SKM-1 (cell line): ENCODE measurements at regions not wholly inside any gene's neighbourhood (a gene's known extent, or its start where the extent isn't known, plus 50 kb on each side); places are given as distances from the start of the nearest gene placed in this dataset.

ENCODE experiments used
- DNase-seq: peaks from one replicate; lab custom pipeline; 2025; ENCODE audit not compliant: unreplicated experiment; lab: John Stamatoyannopoulos, UW

GRCh38 chr2:8462280-8462679 is 219.6 kb upstream of the ID2 start:
- no peak for DNase-seq

- DNase-seq = no peak
These were observed 218.8 kb upstream of the ID2 start for GRCh38 chr2:8462899-8463648.

GRCh38 chr2:8465560-8465959 is 216.3 kb upstream of the ID2 start:
- no peak for DNase-seq

- no peak for DNase-seq
These were observed 212.0 kb upstream of the ID2 start for GRCh38 chr2:8469709-8470493.

- peak; percentile 92 for DNase-seq
These were observed 209.1 kb upstream of the ID2 start for GRCh38 chr2:8472545-8473323.

GRCh38 chr2:8475349-8476031 is 206.4 kb upstream of the ID2 start:
- no peak for DNase-seq

- peak; percentile 49 for DNase-seq
These were observed 204.0 kb upstream of the ID2 start for GRCh38 chr2:8477552-8478470.

- no peak for DNase-seq
These were observed 203.4 kb upstream of the ID2 start for GRCh38 chr2:8478471-8478793.

GRCh38 chr2:8479298-8479697 is 202.6 kb upstream of the ID2 start:
- no peak for DNase-seq

- no peak for DNase-seq
These were observed 200.9 kb upstream of the ID2 start for GRCh38 chr2:8480915-8481314.

GRCh38 chr2:8481463-8482009 is 200.3 kb upstream of the ID2 start:
- no peak for DNase-seq

GRCh38 chr2:8482432-8482831 is 199.4 kb upstream of the ID2 start:
- no peak for DNase-seq

GRCh38 chr2:8484502-8485283 is 197.2 kb upstream of the ID2 start:
- DNase-seq = no peak

- no peak for DNase-seq
These were observed 196.1 kb upstream of the ID2 start for GRCh38 chr2:8485736-8486135.

GRCh38 chr2:8486141-8486540 is 195.7 kb upstream of the ID2 start:
- DNase-seq = no peak

GRCh38 chr2:8487461-8487932 is 194.4 kb upstream of the ID2 start:
- DNase-seq = no peak

- no peak for DNase-seq
These were observed 193.7 kb upstream of the ID2 start for GRCh38 chr2:8488001-8488738.

- no peak for DNase-seq
These were observed 192.6 kb upstream of the ID2 start for GRCh38 chr2:8489221-8489620.
